ENCODE measurements at regions not wholly inside any gene's neighbourhood (a gene's known extent, or its start where the extent isn't known, plus 50 kb on each side); places are given as distances from the start of the nearest gene placed in this dataset.

DNA sequence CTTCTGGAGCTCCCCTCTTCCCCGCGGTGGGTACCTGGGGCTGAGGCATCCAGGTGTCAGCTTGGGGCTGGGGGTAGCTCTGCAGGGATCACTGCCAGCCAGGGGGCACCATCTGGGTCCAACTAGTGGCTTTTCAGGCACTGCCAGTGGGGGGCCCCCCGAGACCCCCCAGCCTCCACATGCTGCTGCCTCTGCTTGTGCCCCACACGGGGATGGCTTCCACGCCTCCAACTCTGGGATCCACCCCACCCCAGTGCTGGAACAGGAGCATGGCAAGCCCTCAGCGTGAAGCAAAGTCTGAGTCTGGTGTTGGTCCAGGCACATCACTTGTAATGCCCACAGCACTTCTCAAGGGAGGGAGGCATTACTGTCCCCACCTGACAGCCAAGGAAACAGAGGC lies 260.5 kb upstream of the MVB12B start:
- Histone ChIP-seq H3K9ac (ENCODE audit: low read depth in 1 of 2, low read length in 2 of 2) (no peak overlapping the region), H3K9me3 (ENCODE audit: control insufficient read depth in 4 of 4, low read length in 3 of 4) (no peaks in the 10 kb centered on the region), H3K36me3 (ENCODE audit: control insufficient read depth in 4 of 4, insufficient read depth in 3 of 4, low read depth in 1 of 4, low read length in 3 of 4) (no peaks in the 10 kb centered on the region), H3K4me3 (ENCODE audit: low read depth in 1 of 3, low read length in 3 of 3) (no peak overlapping the region), H3K27ac (ENCODE audit: low read depth in 1 of 2, low read length in 2 of 2) (no peak overlapping the region), H3K4me1 (ENCODE audit: control insufficient read depth in 4 of 4, insufficient read depth in 4 of 4, low read length in 3 of 4) (no peaks in the 10 kb centered on the region), H3K27me3 (ENCODE audit: control insufficient read depth in 4 of 4, insufficient read depth in 4 of 4, low read length in 3 of 4) (peaks cover 0 to 2% (median 0%) of the 10 kb centered on the region in 4 donors)
- 63% methylated on average over 6 of the region's 6 CpGs for WGBS
- TF ChIP-seq TAF1 (conservative IDR thresholded peaks at IDR 0.05) (no peak), HNF4G (IDR thresholded peaks at IDR 0.05) (no peak), NR2F2 (IDR thresholded peaks at IDR 0.05) (no peak), EGR1 (IDR thresholded peaks at IDR 0.05; ENCODE audit: low read depth in 2 of 2) (no peak), RXRA (IDR thresholded peaks at IDR 0.05) (no peak), FOXA2 (IDR thresholded peaks at IDR 0.05) (no peak)
- DNase-seq (ENCODE audit: low spot score) = no peak

DNA sequence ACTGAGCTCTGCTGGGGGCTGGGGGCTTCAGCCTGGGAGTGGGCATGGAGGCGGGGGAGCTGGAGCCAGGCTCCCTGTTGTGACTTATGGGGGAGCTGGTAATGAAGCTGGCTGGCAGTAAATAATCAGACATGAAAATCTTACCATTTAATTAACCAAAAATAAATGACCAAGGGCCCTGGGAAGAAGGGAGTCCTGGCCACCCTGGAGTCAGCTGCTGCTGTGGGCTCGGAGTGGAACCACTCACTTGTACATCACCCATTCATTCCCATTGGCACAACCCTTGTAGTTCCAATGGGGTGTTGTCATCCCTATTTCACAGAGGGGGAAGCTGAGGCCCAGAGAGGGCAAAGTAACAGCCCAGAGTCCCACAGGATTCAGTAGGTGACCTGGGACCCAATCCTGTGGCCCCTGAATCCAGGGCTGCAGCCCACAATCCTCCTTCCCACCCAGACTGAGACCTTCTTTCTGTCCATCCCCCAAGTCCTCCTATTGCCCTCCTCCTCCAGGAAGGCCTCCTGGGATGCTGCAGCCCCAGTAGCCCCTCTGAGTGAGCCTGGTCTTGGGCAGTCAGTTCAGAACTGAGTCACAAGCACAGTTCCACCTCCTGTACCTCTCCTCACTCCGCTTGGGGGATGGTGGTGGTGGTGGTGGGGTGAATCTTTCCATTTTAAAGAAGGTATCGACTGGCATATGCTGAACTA lies 259.4 kb upstream of the MVB12B start:
- WGBS = 72% methylated on average over 4 of the region's 4 CpGs
- H3K27ac ChIP-seq (ENCODE audit: low read depth in 1 of 2, low read length in 2 of 2) = no peak overlapping the region
- peaks cover 0 to 2% (median 0%) of the 10 kb centered on the region in 4 donors for H3K27me3 ChIP-seq (ENCODE audit: control insufficient read depth in 4 of 4, insufficient read depth in 4 of 4, low read length in 3 of 4)
- H3K9ac ChIP-seq (ENCODE audit: low read depth in 1 of 2, low read length in 2 of 2) = no peak overlapping the region
- H3K36me3 ChIP-seq (ENCODE audit: control insufficient read depth in 4 of 4, insufficient read depth in 3 of 4, low read depth in 1 of 4, low read length in 3 of 4) = no peaks in the 10 kb centered on the region
- no peak overlapping the region for H3K4me3 ChIP-seq (ENCODE audit: low read depth in 1 of 3, low read length in 3 of 3)
- DNase-seq (ENCODE audit: low spot score) = no peak
- TF ChIP-seq JUND (IDR thresholded peaks at IDR 0.05) (no peak), HNF4A (conservative IDR thresholded peaks at IDR 0.05) (no peak), TAF1 (conservative IDR thresholded peaks at IDR 0.05) (no peak), NR2F2 (IDR thresholded peaks at IDR 0.05) (no peak), EGR1 (IDR thresholded peaks at IDR 0.05; ENCODE audit: low read depth in 2 of 2) (no peak)
- TF ChIP-seq, protein P1, sequence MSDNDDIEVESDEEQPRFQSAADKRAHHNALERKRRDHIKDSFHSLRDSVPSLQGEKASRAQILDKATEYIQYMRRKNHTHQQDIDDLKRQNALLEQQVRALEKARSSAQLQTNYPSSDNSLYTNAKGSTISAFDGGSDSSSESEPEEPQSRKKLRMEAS (IDR thresholded peaks at IDR 0.05) = no peak
- no peaks in the 10 kb centered on the region for H3K4me1 ChIP-seq (ENCODE audit: control insufficient read depth in 4 of 4, insufficient read depth in 4 of 4, low read length in 3 of 4)
- H3K9me3 ChIP-seq (ENCODE audit: control insufficient read depth in 4 of 4, low read length in 3 of 4) = no peaks in the 10 kb centered on the region

DNA sequence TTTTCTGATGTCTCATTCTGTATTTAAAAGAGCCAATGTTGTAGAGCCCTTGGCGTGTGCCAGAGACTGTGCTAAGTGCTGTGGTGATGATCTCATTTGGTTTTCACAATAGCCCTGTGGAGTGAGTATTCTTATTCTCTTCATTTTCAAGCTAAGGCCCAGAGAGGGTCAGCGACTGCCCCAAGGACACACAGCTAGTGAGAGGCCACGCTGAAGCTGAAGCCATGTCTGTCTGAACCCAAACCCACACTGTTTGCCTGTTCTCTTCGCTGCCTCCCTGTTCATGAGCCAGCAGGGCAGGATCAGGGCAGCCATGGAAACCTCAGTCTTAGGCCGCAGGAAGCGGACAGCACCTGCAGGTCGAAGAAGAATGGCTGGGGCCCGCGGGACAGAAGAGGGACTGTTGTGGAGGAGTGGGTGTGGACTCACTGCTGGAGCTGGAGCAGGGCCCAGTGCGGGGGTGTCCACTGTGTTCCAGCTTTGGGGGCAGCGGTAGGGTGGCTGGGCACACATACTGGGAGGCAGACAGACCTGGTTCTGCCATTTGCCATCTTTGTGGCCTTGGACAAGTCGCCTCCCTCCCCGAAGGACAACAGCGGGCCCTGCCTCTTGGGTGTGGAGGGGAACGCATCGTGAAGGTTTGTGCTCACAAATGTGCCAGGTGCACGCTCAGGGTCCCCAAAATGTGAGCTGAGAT lies 257.9 kb upstream of the MVB12B start:
- Histone ChIP-seq H3K9me3 (ENCODE audit: control insufficient read depth in 4 of 4, low read length in 3 of 4) (no peaks in the 10 kb centered on the region), H3K9ac (ENCODE audit: low read depth in 1 of 2, low read length in 2 of 2) (no peak overlapping the region), H3K4me1 (ENCODE audit: control insufficient read depth in 4 of 4, insufficient read depth in 4 of 4, low read length in 3 of 4) (no peaks in the 10 kb centered on the region), H3K27me3 (ENCODE audit: control insufficient read depth in 4 of 4, insufficient read depth in 4 of 4, low read length in 3 of 4) (peaks cover 0 to 2% (median 0%) of the 10 kb centered on the region in 4 donors), H3K27ac (ENCODE audit: low read depth in 1 of 2, low read length in 2 of 2) (no peak overlapping the region), H3K4me3 (ENCODE audit: low read depth in 1 of 3, low read length in 3 of 3) (no peak overlapping the region), H3K36me3 (ENCODE audit: control insufficient read depth in 4 of 4, insufficient read depth in 3 of 4, low read depth in 1 of 4, low read length in 3 of 4) (no peaks in the 10 kb centered on the region)
- no peak for TF ChIP-seq YY1 (IDR thresholded peaks at IDR 0.05)
- TF ChIP-seq JUND (IDR thresholded peaks at IDR 0.05) = no peak
- TF ChIP-seq FOXA2 (IDR thresholded peaks at IDR 0.05) = no peak
- TF ChIP-seq, protein P2, sequence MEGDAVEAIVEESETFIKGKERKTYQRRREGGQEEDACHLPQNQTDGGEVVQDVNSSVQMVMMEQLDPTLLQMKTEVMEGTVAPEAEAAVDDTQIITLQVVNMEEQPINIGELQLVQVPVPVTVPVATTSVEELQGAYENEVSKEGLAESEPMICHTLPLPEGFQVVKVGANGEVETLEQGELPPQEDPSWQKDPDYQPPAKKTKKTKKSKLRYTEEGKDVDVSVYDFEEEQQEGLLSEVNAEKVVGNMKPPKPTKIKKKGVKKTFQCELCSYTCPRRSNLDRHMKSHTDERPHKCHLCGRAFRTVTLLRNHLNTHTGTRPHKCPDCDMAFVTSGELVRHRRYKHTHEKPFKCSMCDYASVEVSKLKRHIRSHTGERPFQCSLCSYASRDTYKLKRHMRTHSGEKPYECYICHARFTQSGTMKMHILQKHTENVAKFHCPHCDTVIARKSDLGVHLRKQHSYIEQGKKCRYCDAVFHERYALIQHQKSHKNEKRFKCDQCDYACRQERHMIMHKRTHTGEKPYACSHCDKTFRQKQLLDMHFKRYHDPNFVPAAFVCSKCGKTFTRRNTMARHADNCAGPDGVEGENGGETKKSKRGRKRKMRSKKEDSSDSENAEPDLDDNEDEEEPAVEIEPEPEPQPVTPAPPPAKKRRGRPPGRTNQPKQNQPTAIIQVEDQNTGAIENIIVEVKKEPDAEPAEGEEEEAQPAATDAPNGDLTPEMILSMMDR (IDR thresholded peaks at IDR 0.05; ENCODE audit: low read depth, low read length, missing input control) = no peak
- 90% methylated on average over 17 of the region's 17 CpGs for WGBS
- no peak for DNase-seq (ENCODE audit: low spot score)
